Duodenal mucosa (tissue), 2 donors: ENCODE measurements at regions not wholly inside any gene's neighbourhood (a gene's known extent, or its start where the extent isn't known, plus 50 kb on each side); places are given as distances from the start of the nearest gene placed in this dataset.

ENCODE experiments used
- H3K27ac ChIP-seq: one replicate; pipeline ENCODE4 v1.7.0; 2013; ENCODE audit warnings: low read depth, low read length
- H3K27me3 ChIP-seq, 2 donors: one replicate each; pipeline ENCODE4 v1.7.0; 2013; ENCODE audit warnings: low read length in 2 of 2, control low read depth in 1 of 2; ENCODE audit not compliant: insufficient read depth in 2 of 2, control insufficient read depth in 1 of 2
- H3K36me3 ChIP-seq, 2 donors: one replicate each; pipeline ENCODE4 v1.7.0; 2013; ENCODE audit warnings: low read length in 2 of 2, control low read depth in 1 of 2; ENCODE audit not compliant: insufficient read depth in 2 of 2, control insufficient read depth in 1 of 2
- H3K4me1 ChIP-seq, 2 donors: one replicate each; pipeline ENCODE4 v1.7.0; 2013; ENCODE audit warnings: low read length in 2 of 2, control low read depth in 1 of 2; ENCODE audit not compliant: insufficient read depth in 2 of 2, control insufficient read depth in 1 of 2
- H3K4me3 ChIP-seq, 2 donors: one replicate each; pipeline ENCODE4 v1.7.0; 2013; ENCODE audit warnings: low read length in 2 of 2, low read depth in 1 of 2
- H3K9ac ChIP-seq, 2 donors: one replicate each; pipeline ENCODE4 v1.7.0; 2013; ENCODE audit warnings: low read length in 2 of 2, low read depth in 1 of 2
- H3K9me3 ChIP-seq, 2 donors: one replicate each; pipeline ENCODE4 v1.7.0; 2013; ENCODE audit warnings: low read length in 2 of 2, control low read depth in 1 of 2; ENCODE audit not compliant: control insufficient read depth in 1 of 2

- H3K9ac ChIP-seq, result no peak overlapping the region
- H3K27ac ChIP-seq, result no peak overlapping the region
- H3K4me3 ChIP-seq, result no peak overlapping the region
- no peaks in the 10 kb centered on the region for H3K9me3 ChIP-seq
- no peaks in the 10 kb centered on the region for H3K4me1 ChIP-seq
- no peaks in the 10 kb centered on the region for H3K36me3 ChIP-seq
- no peaks in the 10 kb centered on the region for H3K27me3 ChIP-seq
Observed at GRCh38 chr7:81210137-81211064, 291.6 kb upstream of the SEMA3C start.

- no peaks in the 10 kb centered on the region for H3K9me3 ChIP-seq
Observed at GRCh38 chr7:81209059-81209458, 290.2 kb upstream of the SEMA3C start.

GRCh38 chr7:81207801-81208200 is 288.9 kb upstream of the SEMA3C start:
- H3K27me3 ChIP-seq, result no peaks in the 10 kb centered on the region
- H3K4me3 ChIP-seq, result no peak overlapping the region
- H3K27ac ChIP-seq, result no peak overlapping the region
- H3K4me1 ChIP-seq, result no peaks in the 10 kb centered on the region
- H3K9me3 ChIP-seq, result no peaks in the 10 kb centered on the region
- H3K36me3 ChIP-seq, result no peaks in the 10 kb centered on the region
- no peak overlapping the region for H3K9ac ChIP-seq

More at GRCh38 chr7:81209059-81209458, 290.2 kb upstream of the SEMA3C start:
- Histone ChIP-seq H3K27me3 (no peaks in the 10 kb centered on the region), H3K4me1 (no peaks in the 10 kb centered on the region), H3K27ac (no peak overlapping the region), H3K4me3 (no peak overlapping the region), H3K36me3 (no peaks in the 10 kb centered on the region), H3K9ac (no peak overlapping the region)

GRCh38 chr7:81206667-81207360 is 288.0 kb upstream of the SEMA3C start:
- H3K36me3 ChIP-seq, result no peaks in the 10 kb centered on the region
- H3K27me3 ChIP-seq, result no peaks in the 10 kb centered on the region
- no peak overlapping the region for H3K27ac ChIP-seq
- no peak overlapping the region for H3K4me3 ChIP-seq
- H3K9me3 ChIP-seq, result no peaks in the 10 kb centered on the region
- no peaks in the 10 kb centered on the region for H3K4me1 ChIP-seq
- no peak overlapping the region for H3K9ac ChIP-seq

- Histone ChIP-seq H3K9me3 (no peaks in the 10 kb centered on the region), H3K4me1 (no peaks in the 10 kb centered on the region), H3K27ac (no peak overlapping the region), H3K4me3 (no peak overlapping the region), H3K27me3 (no peaks in the 10 kb centered on the region), H3K9ac (no peak overlapping the region), H3K36me3 (no peaks in the 10 kb centered on the region)
Observed at GRCh38 chr7:81206217-81206616, 287.4 kb upstream of the SEMA3C start.

- no peaks in the 10 kb centered on the region for H3K27me3 ChIP-seq
- H3K9ac ChIP-seq, result no peak overlapping the region
- no peaks in the 10 kb centered on the region for H3K36me3 ChIP-seq
- no peak overlapping the region for H3K4me3 ChIP-seq
- no peaks in the 10 kb centered on the region for H3K4me1 ChIP-seq
- no peaks in the 10 kb centered on the region for H3K9me3 ChIP-seq
- no peak overlapping the region for H3K27ac ChIP-seq
Observed at GRCh38 chr7:81201188-81201587, 282.3 kb upstream of the SEMA3C start.

- Histone ChIP-seq H3K36me3 (no peaks in the 10 kb centered on the region), H3K9ac (no peak overlapping the region), H3K9me3 (no peaks in the 10 kb centered on the region), H3K27me3 (no peaks in the 10 kb centered on the region), H3K27ac (no peak overlapping the region), H3K4me3 (no peak overlapping the region), H3K4me1 (no peaks in the 10 kb centered on the region)
Observed at GRCh38 chr7:81198766-81199165, 279.9 kb upstream of the SEMA3C start.

- H3K4me1 ChIP-seq, result no peaks in the 10 kb centered on the region
- no peak overlapping the region for H3K27ac ChIP-seq
- no peaks in the 10 kb centered on the region for H3K27me3 ChIP-seq
- H3K9me3 ChIP-seq, result no peaks in the 10 kb centered on the region
- H3K4me3 ChIP-seq, result no peak overlapping the region
- no peaks in the 10 kb centered on the region for H3K36me3 ChIP-seq
- H3K9ac ChIP-seq, result no peak overlapping the region
Observed at GRCh38 chr7:81197266-81197665, 278.4 kb upstream of the SEMA3C start.

- Histone ChIP-seq H3K27me3 (no peaks in the 10 kb centered on the region), H3K9ac (no peak overlapping the region), H3K4me1 (no peaks in the 10 kb centered on the region), H3K27ac (no peak overlapping the region), H3K9me3 (no peaks in the 10 kb centered on the region), H3K4me3 (no peak overlapping the region), H3K36me3 (no peaks in the 10 kb centered on the region)
Observed at GRCh38 chr7:81195033-81195432, 276.2 kb upstream of the SEMA3C start.

- H3K27ac ChIP-seq, result no peak overlapping the region
Observed at GRCh38 chr7:81190997-81191768, 272.3 kb upstream of the SEMA3C start.

More at GRCh38 chr7:81190997-81191768, 272.3 kb upstream of the SEMA3C start:
- no peaks in the 10 kb centered on the region for H3K9me3 ChIP-seq
- no peak overlapping the region for H3K4me3 ChIP-seq
- no peaks in the 10 kb centered on the region for H3K27me3 ChIP-seq
- no peak overlapping the region for H3K9ac ChIP-seq
- no peaks in the 10 kb centered on the region for H3K4me1 ChIP-seq
- no peaks in the 10 kb centered on the region for H3K36me3 ChIP-seq
